GM12872 (cell line): ENCODE measurements at regions not wholly inside any gene's neighbourhood (a gene's known extent, or its start where the extent isn't known, plus 50 kb on each side); places are given as distances from the start of the nearest gene placed in this dataset.

Experiments used
- CTCF ChIP-seq: IDR thresholded peaks from 3 replicates; pipeline ENCODE4 v1.5.1; 2011; ENCODE audit warnings: low read depth, mild to moderate bottlenecking, low read length, moderate library complexity; ENCODE audit not compliant: insufficient read depth

DNA sequence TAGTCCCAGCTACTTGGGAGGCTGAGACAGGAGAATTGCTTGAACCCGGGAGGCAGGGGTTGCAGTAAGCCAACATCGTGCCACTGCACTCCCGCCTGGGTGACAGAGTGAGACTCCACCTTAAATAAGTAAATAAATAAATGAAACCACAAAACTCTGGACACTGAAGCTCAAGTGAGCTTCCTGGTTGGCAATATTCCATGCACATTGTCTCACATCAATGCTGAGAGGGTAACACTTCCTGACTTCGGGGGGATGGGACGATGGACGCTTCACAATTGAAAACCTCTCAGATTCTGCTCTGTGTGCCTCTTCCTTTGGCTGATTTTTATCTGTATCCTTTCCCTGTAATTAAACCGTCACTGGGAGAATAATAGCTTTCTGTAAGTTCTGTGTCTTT is 70.0 kb upstream of the ZNF644 start:
- TF ChIP-seq CTCF = no peak

DNA sequence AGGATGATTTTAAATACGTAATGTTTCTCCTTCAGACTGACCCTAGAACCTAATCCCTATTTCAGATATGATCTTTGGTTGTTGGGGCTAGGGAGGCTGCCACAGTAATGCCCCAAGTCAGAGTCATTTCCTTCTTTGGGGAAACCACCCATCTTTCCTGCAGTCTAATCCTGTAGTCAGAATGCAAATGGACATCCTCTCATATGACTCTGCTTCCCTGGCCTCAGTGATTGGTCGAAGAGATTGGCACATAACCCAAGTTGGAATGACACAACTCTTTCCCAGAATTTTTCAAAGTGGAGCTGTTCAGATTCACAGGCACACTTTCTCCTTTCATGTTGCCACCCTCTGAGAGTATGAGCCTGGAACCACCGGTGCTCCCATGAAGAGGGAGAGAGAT is 58.8 kb upstream of the ZNF644 start:
- no peak for TF ChIP-seq CTCF

GRCh38 chr1:91078859-91079258 is 57.0 kb upstream of the ZNF644 start:
- no peak for TF ChIP-seq CTCF

DNA sequence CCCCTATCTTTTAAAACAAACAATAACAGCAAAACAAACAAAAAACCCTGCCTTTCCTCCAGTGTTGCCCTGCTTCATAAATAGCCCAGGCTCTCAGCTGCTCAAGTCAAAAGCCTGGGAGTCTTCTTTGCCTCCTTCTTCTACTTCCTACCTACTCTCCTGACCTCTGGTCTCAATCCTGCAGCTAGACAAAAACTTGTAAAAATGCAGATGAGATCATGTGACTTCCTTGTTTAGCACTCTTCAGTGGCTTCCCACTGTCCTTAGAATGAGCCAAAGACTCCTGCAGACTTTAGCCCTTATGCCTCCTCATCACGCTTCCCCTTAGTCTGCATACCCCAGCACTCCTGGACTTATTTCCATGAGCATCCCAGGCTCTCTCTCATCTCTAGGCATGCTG is 55.0 kb upstream of the ZNF644 start:
- no peak for TF ChIP-seq CTCF

GRCh38 chr1:91075233-91076135 is 53.6 kb upstream of the ZNF644 start:
- no peak for TF ChIP-seq CTCF

DNA sequence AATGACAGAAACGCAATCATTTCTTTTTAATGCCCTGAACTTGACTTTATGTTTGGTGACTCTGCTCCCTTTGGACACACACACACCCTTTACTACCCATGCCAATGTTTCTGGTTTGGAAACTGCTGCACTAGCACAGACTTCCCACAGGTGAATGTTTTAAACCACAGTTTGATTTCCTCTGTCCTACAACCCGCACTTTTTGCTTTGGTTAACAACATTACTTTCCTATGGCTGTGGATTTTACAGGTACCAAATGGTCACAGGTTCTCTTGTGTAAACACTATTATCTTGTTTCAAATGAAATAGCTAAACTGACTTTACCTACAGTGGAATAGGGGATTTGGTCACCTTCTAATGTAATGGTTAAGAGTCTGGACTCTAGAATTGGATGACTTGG is 51.5 kb upstream of the ZNF644 start:
- TF ChIP-seq CTCF = no peak

DNA sequence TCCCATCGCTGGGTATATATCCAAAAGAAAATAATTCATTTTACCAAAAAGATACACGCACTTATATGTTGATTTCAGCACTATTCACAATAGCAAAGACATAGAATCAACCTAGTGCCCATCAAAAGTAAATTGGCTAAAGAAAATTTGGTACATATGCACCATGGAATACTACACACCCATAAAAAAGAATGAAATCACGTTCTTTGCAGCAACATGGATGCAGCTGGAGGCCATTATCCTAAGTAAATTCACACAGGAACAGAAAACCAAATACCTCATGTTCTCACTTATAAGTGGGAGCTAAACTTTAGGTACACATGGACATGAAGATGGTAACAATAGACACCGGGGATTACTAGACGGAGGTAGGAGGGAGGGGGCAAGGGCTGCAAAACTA is 50.0 kb upstream of the ZNF644 start:
- no peak for TF ChIP-seq CTCF
